ENCODE measurements at regions not wholly inside any gene's neighbourhood (a gene's known extent, or its start where the extent isn't known, plus 50 kb on each side); places are given as distances from the start of the nearest gene placed in this dataset.

DNA sequence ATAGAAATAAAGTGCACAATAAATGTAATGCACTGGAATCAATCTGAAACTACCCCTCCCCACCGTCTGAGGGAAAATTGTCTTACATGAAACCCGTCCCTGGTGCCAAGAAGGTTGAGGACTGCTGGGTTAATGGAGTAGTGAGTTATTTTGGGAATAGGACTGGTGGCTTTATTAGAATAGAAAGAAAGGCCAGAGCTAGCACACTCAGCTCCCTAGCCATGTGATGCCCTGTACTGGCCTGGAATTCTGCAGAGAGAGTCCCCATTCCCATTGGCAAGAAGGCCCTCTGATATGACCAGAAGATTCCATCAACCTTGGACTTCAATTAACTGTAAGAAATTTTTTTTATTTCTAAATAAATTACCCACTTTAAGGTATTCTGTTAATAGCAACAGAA lies 393.5 kb upstream of the PCDH9 start:
- intact Hi-C loops (cut with micrococcal nuclease; ENCODE audit: unreplicated experiment): no loop called here
- BruUV-seq (replicated peaks): no TSS peak
- Histone ChIP-seq H3K4me1 (ENCODE audit: control insufficient read depth, insufficient read depth, low read length) (no peaks in the 10 kb centered on the region), H3K36me3 (ENCODE audit: control insufficient read depth, insufficient read depth, low read length) (no peaks in the 10 kb centered on the region), H3K27ac (ENCODE audit: low read length) (no peak overlapping the region), H3K4me3 (ENCODE audit: low read depth in 2 of 2, low read length in 2 of 2) (no peak overlapping the region), H3K9me3 (ENCODE audit: control insufficient read depth, insufficient read depth, low read depth, low read length) (no peaks in the 10 kb centered on the region), H3K27me3 (ENCODE audit: control insufficient read depth, insufficient read depth, low read length) (no peaks in the 10 kb centered on the region)
- CTCF ChIA-PET: no interaction called here
- DNase-seq (ENCODE audit: low read depth, low spot score): no peak
- no peak for ATAC-seq
- in situ Hi-C loops (cut with HindIII; ENCODE audit: low pct_unique_long_range_greater_than_20kb, low sequenced_read_pairs): no loop called here
- TF ChIP-seq SIN3A (IDR thresholded peaks at IDR 0.05; ENCODE audit: borderline replicate concordance, insufficient read depth, low read depth, low read length): no peak
- no peak for TF ChIP-seq TCF7L2 (IDR thresholded peaks at IDR 0.05; ENCODE audit: low read depth, low read length)
- TF ChIP-seq, protein P1, sequence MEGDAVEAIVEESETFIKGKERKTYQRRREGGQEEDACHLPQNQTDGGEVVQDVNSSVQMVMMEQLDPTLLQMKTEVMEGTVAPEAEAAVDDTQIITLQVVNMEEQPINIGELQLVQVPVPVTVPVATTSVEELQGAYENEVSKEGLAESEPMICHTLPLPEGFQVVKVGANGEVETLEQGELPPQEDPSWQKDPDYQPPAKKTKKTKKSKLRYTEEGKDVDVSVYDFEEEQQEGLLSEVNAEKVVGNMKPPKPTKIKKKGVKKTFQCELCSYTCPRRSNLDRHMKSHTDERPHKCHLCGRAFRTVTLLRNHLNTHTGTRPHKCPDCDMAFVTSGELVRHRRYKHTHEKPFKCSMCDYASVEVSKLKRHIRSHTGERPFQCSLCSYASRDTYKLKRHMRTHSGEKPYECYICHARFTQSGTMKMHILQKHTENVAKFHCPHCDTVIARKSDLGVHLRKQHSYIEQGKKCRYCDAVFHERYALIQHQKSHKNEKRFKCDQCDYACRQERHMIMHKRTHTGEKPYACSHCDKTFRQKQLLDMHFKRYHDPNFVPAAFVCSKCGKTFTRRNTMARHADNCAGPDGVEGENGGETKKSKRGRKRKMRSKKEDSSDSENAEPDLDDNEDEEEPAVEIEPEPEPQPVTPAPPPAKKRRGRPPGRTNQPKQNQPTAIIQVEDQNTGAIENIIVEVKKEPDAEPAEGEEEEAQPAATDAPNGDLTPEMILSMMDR (IDR thresholded peaks at IDR 0.05): no peak
- no peak for TF ChIP-seq POLR2AphosphoS5 (IDR thresholded peaks at IDR 0.05; ENCODE audit: low read depth, low read length)
- TF ChIP-seq, protein P2, sequence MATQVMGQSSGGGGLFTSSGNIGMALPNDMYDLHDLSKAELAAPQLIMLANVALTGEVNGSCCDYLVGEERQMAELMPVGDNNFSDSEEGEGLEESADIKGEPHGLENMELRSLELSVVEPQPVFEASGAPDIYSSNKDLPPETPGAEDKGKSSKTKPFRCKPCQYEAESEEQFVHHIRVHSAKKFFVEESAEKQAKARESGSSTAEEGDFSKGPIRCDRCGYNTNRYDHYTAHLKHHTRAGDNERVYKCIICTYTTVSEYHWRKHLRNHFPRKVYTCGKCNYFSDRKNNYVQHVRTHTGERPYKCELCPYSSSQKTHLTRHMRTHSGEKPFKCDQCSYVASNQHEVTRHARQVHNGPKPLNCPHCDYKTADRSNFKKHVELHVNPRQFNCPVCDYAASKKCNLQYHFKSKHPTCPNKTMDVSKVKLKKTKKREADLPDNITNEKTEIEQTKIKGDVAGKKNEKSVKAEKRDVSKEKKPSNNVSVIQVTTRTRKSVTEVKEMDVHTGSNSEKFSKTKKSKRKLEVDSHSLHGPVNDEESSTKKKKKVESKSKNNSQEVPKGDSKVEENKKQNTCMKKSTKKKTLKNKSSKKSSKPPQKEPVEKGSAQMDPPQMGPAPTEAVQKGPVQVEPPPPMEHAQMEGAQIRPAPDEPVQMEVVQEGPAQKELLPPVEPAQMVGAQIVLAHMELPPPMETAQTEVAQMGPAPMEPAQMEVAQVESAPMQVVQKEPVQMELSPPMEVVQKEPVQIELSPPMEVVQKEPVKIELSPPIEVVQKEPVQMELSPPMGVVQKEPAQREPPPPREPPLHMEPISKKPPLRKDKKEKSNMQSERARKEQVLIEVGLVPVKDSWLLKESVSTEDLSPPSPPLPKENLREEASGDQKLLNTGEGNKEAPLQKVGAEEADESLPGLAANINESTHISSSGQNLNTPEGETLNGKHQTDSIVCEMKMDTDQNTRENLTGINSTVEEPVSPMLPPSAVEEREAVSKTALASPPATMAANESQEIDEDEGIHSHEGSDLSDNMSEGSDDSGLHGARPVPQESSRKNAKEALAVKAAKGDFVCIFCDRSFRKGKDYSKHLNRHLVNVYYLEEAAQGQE (IDR thresholded peaks at IDR 0.05; ENCODE audit: insufficient read depth in 1 of 2, low read depth in 2 of 2, low read length in 1 of 2): no peak
- POLR2A ChIA-PET: no interaction called here

DNA sequence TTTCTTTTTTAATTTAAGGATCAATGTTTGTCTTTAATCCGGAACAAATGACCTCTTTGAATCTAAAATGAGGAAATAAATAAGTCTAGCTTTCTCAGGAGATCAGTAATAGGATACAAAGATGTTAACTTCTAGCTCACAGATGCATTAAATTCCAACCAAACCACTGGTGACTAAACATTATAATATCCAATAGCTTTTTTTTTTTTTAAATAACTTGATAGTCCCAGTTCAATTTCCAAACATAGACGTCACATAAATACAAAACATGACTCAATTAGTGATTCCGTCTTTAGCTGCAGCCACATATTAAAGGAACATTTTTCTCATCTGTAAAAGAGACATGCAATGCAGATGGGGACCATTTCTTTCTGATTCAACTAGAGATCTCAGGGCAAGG lies 390.5 kb upstream of the PCDH9 start:
- no peak overlapping the region for H3K27ac ChIP-seq (ENCODE audit: low read length)
- no peak for DNase-seq (ENCODE audit: low read depth, low spot score)
- TF ChIP-seq, protein P2 (IDR thresholded peaks at IDR 0.05; ENCODE audit: insufficient read depth in 1 of 2, low read depth in 2 of 2, low read length in 1 of 2): no peak
- TF ChIP-seq, protein P1 (IDR thresholded peaks at IDR 0.05): no peak
- no peak for TF ChIP-seq SIN3A (IDR thresholded peaks at IDR 0.05; ENCODE audit: borderline replicate concordance, insufficient read depth, low read depth, low read length)
- TF ChIP-seq POLR2AphosphoS5 (IDR thresholded peaks at IDR 0.05; ENCODE audit: low read depth, low read length): no peak
- TF ChIP-seq TCF7L2 (IDR thresholded peaks at IDR 0.05; ENCODE audit: low read depth, low read length): no peak
- ChIA-PET CTCF (no interaction called here), POLR2A (no interaction called here)
- ATAC-seq: no peak
- H3K4me3 ChIP-seq (ENCODE audit: low read depth in 2 of 2, low read length in 2 of 2): no peak overlapping the region
- H3K27me3 ChIP-seq (ENCODE audit: control insufficient read depth, insufficient read depth, low read length): no peaks in the 10 kb centered on the region
- H3K9me3 ChIP-seq (ENCODE audit: control insufficient read depth, insufficient read depth, low read depth, low read length): no peaks in the 10 kb centered on the region
- no peaks in the 10 kb centered on the region for H3K36me3 ChIP-seq (ENCODE audit: control insufficient read depth, insufficient read depth, low read length)
- intact Hi-C loops (cut with micrococcal nuclease; ENCODE audit: unreplicated experiment) (no loop called here), in situ Hi-C loops (cut with HindIII; ENCODE audit: low pct_unique_long_range_greater_than_20kb, low sequenced_read_pairs) (no loop called here)
- BruUV-seq (replicated peaks): no TSS peak
- no peaks in the 10 kb centered on the region for H3K4me1 ChIP-seq (ENCODE audit: control insufficient read depth, insufficient read depth, low read length)
